Uterus (tissue), 2 donors: ENCODE measurements at regions not wholly inside any gene's neighbourhood (a gene's known extent, or its start where the extent isn't known, plus 50 kb on each side); places are given as distances from the start of the nearest gene placed in this dataset.
"Not testable (repeated sequence)": the region's sequence is repeated elsewhere in the genome, so short reads cannot be mapped to it uniquely, and the experiment has no call there.

Source experiments
- POLR2A ChIP-seq, 2 donors: fragments of 450-650 bp; IDR thresholded peaks; one replicate each; pipeline ENCODE4 v1.6.1; 2016; ENCODE audit warnings: antibody characterized with exemption in 2 of 2, mild to moderate bottlenecking in 1 of 2, moderate library complexity in 1 of 2
- TF ChIP-seq, protein P1 (sequence below), 4 experiments: fragments of 200-600 bp in 2 of 4; fragments of 450-650 bp in 2 of 4; sonication (generic) in 2 of 4; IDR thresholded peaks; one replicate each; pipeline ENCODE4 v1.5.1; 2016 to 2019; ENCODE audit warnings: antibody characterized with exemption in 4 of 4, mild to moderate bottlenecking in 2 of 4, moderate library complexity in 1 of 4

DNA sequence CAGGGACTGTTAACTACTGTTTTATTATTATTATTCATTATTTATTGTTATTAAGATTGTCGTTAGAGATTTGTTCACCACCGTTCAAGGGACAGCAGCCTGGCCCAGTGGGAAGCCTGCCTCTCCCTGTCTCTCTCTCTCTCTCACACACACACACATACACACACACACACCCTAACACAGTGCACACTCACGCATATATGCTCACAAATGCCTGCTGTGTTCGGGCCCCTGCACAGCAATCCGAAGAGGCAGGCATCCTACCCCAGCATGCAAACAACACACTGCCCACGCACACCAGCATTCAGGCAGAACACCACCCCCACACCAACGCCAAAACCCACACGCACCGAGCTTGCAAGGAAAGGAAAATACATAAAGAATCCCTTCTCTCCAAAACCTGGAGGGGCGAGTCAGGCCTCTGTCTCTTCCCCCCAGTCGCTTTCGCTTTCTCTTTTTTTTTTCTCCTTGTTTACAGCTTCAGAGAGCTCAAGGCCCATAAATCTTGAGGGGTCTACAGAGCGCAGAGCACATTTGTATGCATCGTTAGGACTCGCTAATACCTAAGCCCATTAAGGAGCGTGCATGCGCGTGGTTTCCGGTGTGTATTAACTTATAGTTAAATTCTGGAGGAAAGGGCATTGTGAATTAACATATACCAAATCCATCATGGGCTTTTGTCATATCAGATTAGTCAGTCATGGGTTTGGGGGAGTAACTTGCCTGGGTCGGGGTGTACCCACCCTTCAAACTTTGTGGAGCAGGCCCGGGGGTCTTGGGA is 464.6 kb upstream of the ZNG1F start:
- TF ChIP-seq, protein P1, sequence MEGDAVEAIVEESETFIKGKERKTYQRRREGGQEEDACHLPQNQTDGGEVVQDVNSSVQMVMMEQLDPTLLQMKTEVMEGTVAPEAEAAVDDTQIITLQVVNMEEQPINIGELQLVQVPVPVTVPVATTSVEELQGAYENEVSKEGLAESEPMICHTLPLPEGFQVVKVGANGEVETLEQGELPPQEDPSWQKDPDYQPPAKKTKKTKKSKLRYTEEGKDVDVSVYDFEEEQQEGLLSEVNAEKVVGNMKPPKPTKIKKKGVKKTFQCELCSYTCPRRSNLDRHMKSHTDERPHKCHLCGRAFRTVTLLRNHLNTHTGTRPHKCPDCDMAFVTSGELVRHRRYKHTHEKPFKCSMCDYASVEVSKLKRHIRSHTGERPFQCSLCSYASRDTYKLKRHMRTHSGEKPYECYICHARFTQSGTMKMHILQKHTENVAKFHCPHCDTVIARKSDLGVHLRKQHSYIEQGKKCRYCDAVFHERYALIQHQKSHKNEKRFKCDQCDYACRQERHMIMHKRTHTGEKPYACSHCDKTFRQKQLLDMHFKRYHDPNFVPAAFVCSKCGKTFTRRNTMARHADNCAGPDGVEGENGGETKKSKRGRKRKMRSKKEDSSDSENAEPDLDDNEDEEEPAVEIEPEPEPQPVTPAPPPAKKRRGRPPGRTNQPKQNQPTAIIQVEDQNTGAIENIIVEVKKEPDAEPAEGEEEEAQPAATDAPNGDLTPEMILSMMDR (IDR thresholded peaks at IDR 0.05) = not testable (repeated sequence)
- not testable (repeated sequence) for TF ChIP-seq POLR2A (IDR thresholded peaks at IDR 0.05)
